HepG2 (cell line): ENCODE measurements at regions not wholly inside any gene's neighbourhood (a gene's known extent, or its start where the extent isn't known, plus 50 kb on each side); places are given as distances from the start of the nearest gene placed in this dataset.
"Not testable (repeated sequence)": the region's sequence is repeated elsewhere in the genome, so short reads cannot be mapped to it uniquely, and the experiment has no call there.

Source experiments
- ATAC-seq: fragments of 200-7000 bp; cut with Tn5 transposase; 3 replicates; pipeline ENCODE4 v1.9.1; 2020; ENCODE audit warnings: mild to moderate bottlenecking, moderate library complexity
- BruUV-seq: library from RNA; stranded (reverse); fragments of 400-500 nt; replicated peaks from 2 replicates; lab custom pipeline; 2021; lab: Mats Ljungman, UMichigan
- CTCF ChIA-PET: fragments of 300-600 bp; formaldehyde crosslinking; extraction: SDS; loops from one replicate; lab custom pipeline; 2021; ENCODE audit warnings: low total read pairs, inconsistent platforms, low intra/inter-chr PET ratio; lab: Yijun Ruan, JAX
- POLR2A ChIA-PET: fragments of 350-600 bp; sonication (Branson Sonifier 250); formaldehyde crosslinking; loops from one replicate; lab custom pipeline; 2020; ENCODE audit warnings: antibody characterized with exemption, inconsistent platforms; lab: Yijun Ruan, JAX
- DNase-seq: peaks from one replicate; pipeline ENCODE4 v3.0.0-alpha.2; 2015; ENCODE audit warnings: low spot score
- FAIRE-seq: peaks from 3 replicates; lab custom pipeline; 2011; peaks lifted over from hg19 to GRCh38; lab: Jason Lieb, UNC
- H2AFZ ChIP-seq: one replicate; pipeline ENCODE4 v1.6.1; 2011; ENCODE audit warnings: low read length, inconsistent platforms
- H3K27ac ChIP-seq: fragments of 300-600 bp; 3 replicates; pipeline ENCODE4 v1.8.0; 2011; ENCODE audit warnings: mixed run types, mild to moderate bottlenecking, mixed read lengths, low read length, inconsistent platforms; ENCODE audit not compliant: insufficient read depth; ENCODE audit errors: extremely low read length
- H3K27me3 ChIP-seq, 2 experiments: fragments of 200-600 bp in 1 of 2; 2 replicates in 1 of 2; 3 replicates in 1 of 2; pipeline versions ENCODE4 v1.6.0 to v1.8.0; 2011; ENCODE audit warnings: low read length in 2 of 2, mild to moderate bottlenecking in 2 of 2, moderate library complexity in 2 of 2, inconsistent platforms in 1 of 2; ENCODE audit not compliant: insufficient read depth in 2 of 2, control insufficient read depth in 1 of 2
- H3K36me3 ChIP-seq, 2 experiments: fragments of 200-600 bp in 1 of 2; replicated peaks in 1 of 2; 2 replicates in 1 of 2; 3 replicates in 1 of 2; pipeline versions ENCODE4 v1.5.1 to v1.8.0; 2011; ENCODE audit warnings: low read length in 2 of 2, inconsistent platforms in 1 of 2; ENCODE audit not compliant: insufficient read depth in 2 of 2, control insufficient read depth in 1 of 2
- H3K4me1 ChIP-seq: 2 replicates; pipeline ENCODE4 v1.5.1; 2012; ENCODE audit warnings: low read length, inconsistent platforms; ENCODE audit not compliant: insufficient read depth
- H3K4me2 ChIP-seq: 2 replicates; pipeline ENCODE4 v1.6.0; 2011; ENCODE audit warnings: low read depth, low read length, inconsistent platforms
- H3K4me3 ChIP-seq, 3 experiments: fragments of 200-600 bp in 1 of 3; sonication (generic), shearing (Covaris generic) in 1 of 3; replicated peaks in 1 of 3; 2 replicates each; pipeline ENCODE4 v1.5.1; 2011 to 2016; ENCODE audit warnings: low read length in 3 of 3, inconsistent platforms in 2 of 3, low read depth in 2 of 3, mild to moderate bottlenecking in 2 of 3, control low read depth in 1 of 3, mixed read lengths in 1 of 3; ENCODE audit not compliant: insufficient read depth in 1 of 3
- H3K79me2 ChIP-seq: one replicate; pipeline ENCODE4 v1.6.1; 2011; ENCODE audit warnings: low read length, inconsistent platforms; ENCODE audit not compliant: insufficient read depth
- H3K9ac ChIP-seq: 2 replicates; pipeline ENCODE4 v1.6.0; 2011; ENCODE audit warnings: mild to moderate bottlenecking, low read depth, low read length, inconsistent platforms; ENCODE audit not compliant: insufficient read depth
- H3K9me3 ChIP-seq: 2 replicates; pipeline ENCODE4 v1.5.1; 2012; ENCODE audit warnings: mild to moderate bottlenecking, low read length
- H4K20me1 ChIP-seq: 2 replicates; pipeline ENCODE4 v1.6.0; 2011; ENCODE audit warnings: inconsistent platforms, mild to moderate bottlenecking, low read length, moderate library complexity; ENCODE audit not compliant: insufficient read depth
- KDM1A ChIP-seq: IDR thresholded peaks from 2 replicates; pipeline ENCODE4 v1.6.1; 2016; ENCODE audit warnings: missing compliant biosample characterization
- MIER2 ChIP-seq: IDR thresholded peaks from 2 replicates; pipeline ENCODE4 v1.6.1; 2016; ENCODE audit warnings: missing biosample characterization, missing genetic modification reagents
- NFRKB ChIP-seq: fragments of 450-650 bp; IDR thresholded peaks from 2 replicates; pipeline ENCODE4 v1.6.1; 2017
- PRMT3 ChIP-seq: sonication (generic); formaldehyde crosslinking; IDR thresholded peaks from 2 replicates; pipeline ENCODE4 v1.8.1; 2022; ENCODE audit warnings: low read depth, mild to moderate bottlenecking, moderate library complexity, missing genetic modification reagents, borderline replicate concordance
- RARA ChIP-seq: IDR thresholded peaks from 2 replicates; pipeline ENCODE4 v1.6.1; 2016; ENCODE audit warnings: missing genetic modification reagents, missing compliant biosample characterization
- SRF ChIP-seq: IDR thresholded peaks from 2 replicates; pipeline ENCODE4 v1.6.1; 2011; ENCODE audit warnings: mild to moderate bottlenecking, low read depth, low read length, moderate library complexity
- ZBTB3 ChIP-seq: sonication (generic); formaldehyde crosslinking; IDR thresholded peaks from 2 replicates; pipeline ENCODE4 v1.4.0; 2020; ENCODE audit warnings: low read depth, mild to moderate bottlenecking, moderate library complexity, missing genetic modification reagents, borderline replicate concordance
- ZBTB37 ChIP-seq: sonication (generic); formaldehyde crosslinking; IDR thresholded peaks from 2 replicates; pipeline ENCODE4 v1.4.0; 2020; ENCODE audit warnings: mild to moderate bottlenecking, missing genetic modification reagents
- ZNF207 ChIP-seq: fragments of 450-650 bp; IDR thresholded peaks from 2 replicates; pipeline ENCODE4 v1.6.1; 2016; ENCODE audit warnings: antibody characterized with exemption, borderline replicate concordance
- WGBS: methylation state at CpG from one replicate; pipeline ENCODE4 v1.1.6; 2017; ENCODE audit warnings: low lambda C conversion rate; 5-methylcytosine and 5-hydroxymethylcytosine counted together
- in situ Hi-C: cut with HindIII; loops from 2 replicates; pipeline ENCODE4 v1.10.0; 2017; ENCODE audit warnings: low pct_unique_long_range_greater_than_20kb; ENCODE audit not compliant: extremely low pct_ligation_motif_present
- intact Hi-C: fragments of 100-400 bp; cut with micrococcal nuclease; formaldehyde crosslinking; loops from one replicate; pipeline ENCODE4 v1.10.0; 2022; ENCODE audit not compliant: unreplicated experiment
- TF ChIP-seq, protein P1 (sequence below): sonication (generic); formaldehyde crosslinking; IDR thresholded peaks from 2 replicates; pipeline ENCODE4 v1.8.0; 2022; ENCODE audit warnings: mild to moderate bottlenecking, missing genetic modification reagents, moderate library complexity
- TF ChIP-seq, protein P2 (sequence below), 2 experiments: fragments of 450-650 bp in 1 of 2; sonication (generic) in 1 of 2; formaldehyde crosslinking; IDR thresholded peaks; 2 replicates each; pipeline versions ENCODE4 v1.5.0 to v1.8.0; 2020 to 2022; ENCODE audit warnings: mild to moderate bottlenecking in 1 of 2, missing genetic modification reagents in 1 of 2

DNA sequence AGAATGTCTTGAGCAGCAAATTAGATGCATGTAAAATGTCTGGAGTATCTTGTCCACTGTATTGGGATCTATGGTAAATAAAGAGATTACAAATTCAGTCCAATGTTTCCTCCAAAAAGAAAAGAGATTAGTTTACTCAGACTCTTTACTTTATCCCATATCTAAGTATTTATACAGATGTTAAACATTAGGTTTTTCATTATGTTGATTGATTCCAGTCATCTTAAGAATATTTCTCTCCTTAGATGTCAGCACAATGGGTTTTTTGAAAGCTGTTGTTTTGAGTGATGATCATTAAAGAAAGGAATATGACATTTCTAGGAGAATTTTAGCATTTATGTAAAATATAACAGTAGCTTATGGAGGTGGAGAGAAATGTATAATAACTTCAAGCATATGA lies 938.9 kb downstream of the C4orf33 start:
- DNase-seq (no peak), ATAC-seq (no peak), FAIRE-seq (no peak)
- no peaks in the 10 kb centered on the region for H3K27me3 ChIP-seq
- no peak for TF ChIP-seq MIER2 (CRISPR knock-in tag)
- no peak for TF ChIP-seq SRF
- TF ChIP-seq ZBTB3 (CRISPR knock-in tag) = no peak
- no peak for TF ChIP-seq ZNF207
- TF ChIP-seq KDM1A = no peak
- no peak for TF ChIP-seq ZBTB37 (CRISPR knock-in tag)
- TF ChIP-seq NFRKB = no peak
- BruUV-seq = no TSS peak
- H3K9me3 ChIP-seq = no peaks in the 10 kb centered on the region
- ChIA-PET CTCF (no interaction called here), POLR2A (no interaction called here)
- no peak overlapping the region for H3K27ac ChIP-seq
- H3K79me2 ChIP-seq = no peaks in the 10 kb centered on the region
- H3K36me3 ChIP-seq = no peaks in the 10 kb centered on the region
- in situ Hi-C loops (no loop called here), intact Hi-C loops (no loop called here)
- no peaks in the 10 kb centered on the region for H4K20me1 ChIP-seq
- no peak overlapping the region for H2AFZ ChIP-seq
- H3K4me2 ChIP-seq = no peak overlapping the region
- no peak overlapping the region for H3K4me3 ChIP-seq
- H3K9ac ChIP-seq = no peak overlapping the region
- H3K4me1 ChIP-seq = no peaks in the 10 kb centered on the region

DNA sequence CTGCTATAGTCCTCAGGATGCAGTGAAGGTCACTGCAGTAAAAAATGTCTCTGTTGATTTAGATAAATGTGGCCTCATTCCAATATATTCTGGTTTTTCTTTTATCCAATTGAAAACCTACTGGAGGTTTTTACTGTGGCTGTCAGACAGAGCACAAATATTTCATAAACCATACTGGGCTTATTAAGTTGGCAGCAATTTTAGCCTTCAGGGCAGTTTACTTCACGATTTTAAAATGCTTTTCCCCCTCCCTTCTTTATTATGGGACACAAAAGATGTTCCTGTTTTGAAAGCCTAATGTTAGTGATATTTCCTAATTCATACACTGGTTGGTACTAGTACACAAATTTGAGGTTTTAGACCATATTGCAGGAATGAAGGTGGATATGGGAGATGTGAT lies 939.4 kb downstream of the C4orf33 start:
- Histone ChIP-seq H4K20me1 (no peaks in the 10 kb centered on the region), H3K27ac (no peak overlapping the region), H3K9me3 (no peaks in the 10 kb centered on the region), H3K27me3 (no peaks in the 10 kb centered on the region), H3K4me1 (no peaks in the 10 kb centered on the region), H3K4me3 (no peak overlapping the region), H3K36me3 (no peaks in the 10 kb centered on the region), H2AFZ (no peak overlapping the region), H3K4me2 (no peak overlapping the region), H3K9ac (no peak overlapping the region), H3K79me2 (no peaks in the 10 kb centered on the region)
- BruUV-seq = no TSS peak
- DNase-seq = no peak
- TF ChIP-seq PRMT3 (CRISPR knock-in tag) (no peak), RARA (no peak)
- TF ChIP-seq, protein P1, sequence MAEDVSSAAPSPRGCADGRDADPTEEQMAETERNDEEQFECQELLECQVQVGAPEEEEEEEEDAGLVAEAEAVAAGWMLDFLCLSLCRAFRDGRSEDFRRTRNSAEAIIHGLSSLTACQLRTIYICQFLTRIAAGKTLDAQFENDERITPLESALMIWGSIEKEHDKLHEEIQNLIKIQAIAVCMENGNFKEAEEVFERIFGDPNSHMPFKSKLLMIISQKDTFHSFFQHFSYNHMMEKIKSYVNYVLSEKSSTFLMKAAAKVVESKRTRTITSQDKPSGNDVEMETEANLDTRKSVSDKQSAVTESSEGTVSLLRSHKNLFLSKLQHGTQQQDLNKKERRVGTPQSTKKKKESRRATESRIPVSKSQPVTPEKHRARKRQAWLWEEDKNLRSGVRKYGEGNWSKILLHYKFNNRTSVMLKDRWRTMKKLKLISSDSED (CRISPR knock-in tag) = no peak
- TF ChIP-seq, protein P2, sequence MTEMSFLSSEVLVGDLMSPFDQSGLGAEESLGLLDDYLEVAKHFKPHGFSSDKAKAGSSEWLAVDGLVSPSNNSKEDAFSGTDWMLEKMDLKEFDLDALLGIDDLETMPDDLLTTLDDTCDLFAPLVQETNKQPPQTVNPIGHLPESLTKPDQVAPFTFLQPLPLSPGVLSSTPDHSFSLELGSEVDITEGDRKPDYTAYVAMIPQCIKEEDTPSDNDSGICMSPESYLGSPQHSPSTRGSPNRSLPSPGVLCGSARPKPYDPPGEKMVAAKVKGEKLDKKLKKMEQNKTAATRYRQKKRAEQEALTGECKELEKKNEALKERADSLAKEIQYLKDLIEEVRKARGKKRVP (CRISPR knock-in tag; IDR thresholded peaks at IDR 0.05) = no peak
- no peak for ATAC-seq
- POLR2A ChIA-PET = no interaction called here
- in situ Hi-C loops (no loop called here), intact Hi-C loops (no loop called here)
- CTCF ChIA-PET = no interaction called here
- no peak for FAIRE-seq
- 0% methylated on average over 1 of the region's 1 CpG for WGBS

DNA sequence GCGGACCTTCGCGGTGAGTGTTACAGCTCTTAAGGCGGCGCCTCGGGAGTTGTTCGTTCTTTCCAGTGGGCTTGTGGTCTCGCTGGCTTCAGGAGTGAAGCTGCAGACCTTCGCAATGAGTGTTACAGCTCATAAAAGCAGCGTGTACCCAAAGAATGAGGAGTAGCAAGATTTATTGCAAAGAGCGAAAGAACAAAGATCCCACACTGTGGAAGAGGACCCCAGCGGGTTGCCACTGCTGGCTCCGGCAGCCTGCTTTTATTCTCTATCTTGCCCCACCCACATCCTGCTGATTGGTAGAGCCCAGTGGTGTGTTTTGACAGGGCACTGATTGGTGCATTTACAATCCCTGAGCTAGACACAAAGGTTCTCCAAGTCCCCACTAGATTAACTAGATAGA lies 941.9 kb downstream of the C4orf33 start:
- H3K9ac ChIP-seq, H3K27ac ChIP-seq, H3K4me2 ChIP-seq, FAIRE-seq, H4K20me1 ChIP-seq, H3K36me3 ChIP-seq, CTCF ChIA-PET, BruUV-seq, H3K4me1 ChIP-seq, H3K79me2 ChIP-seq, DNase-seq, in situ Hi-C loops, H3K27me3 ChIP-seq, H2AFZ ChIP-seq, POLR2A ChIA-PET, ATAC-seq, H3K9me3 ChIP-seq, intact Hi-C loops, H3K4me3 ChIP-seq: not testable (repeated sequence)
- 65% methylated on average over 8 of the region's 13 CpGs for WGBS
